SU-DHL-6 (cell line): ENCODE measurements at regions not wholly inside any gene's neighbourhood (a gene's known extent, or its start where the extent isn't known, plus 50 kb on each side); places are given as distances from the start of the nearest gene placed in this dataset.

Experiments
- EZH2phosphoT487 ChIP-seq: fragments of 200-600 bp; sonication (generic), shearing (Covaris generic); conservative IDR thresholded peaks from 2 replicates; pipeline ENCODE4 v1.6.1; 2018; ENCODE audit warnings: mild to moderate bottlenecking, antibody characterized with exemption, low read length, moderate library complexity, mixed read lengths
- TF ChIP-seq, protein P1 (sequence below): fragments of 200-600 bp; sonication (generic); IDR thresholded peaks from one replicate; pipeline ENCODE4 v1.5.1; 2017; ENCODE audit warnings: antibody characterized with exemption, mild to moderate bottlenecking, low read length, moderate library complexity; ENCODE audit not compliant: insufficient read depth, poor library complexity, severe bottlenecking

DNA sequence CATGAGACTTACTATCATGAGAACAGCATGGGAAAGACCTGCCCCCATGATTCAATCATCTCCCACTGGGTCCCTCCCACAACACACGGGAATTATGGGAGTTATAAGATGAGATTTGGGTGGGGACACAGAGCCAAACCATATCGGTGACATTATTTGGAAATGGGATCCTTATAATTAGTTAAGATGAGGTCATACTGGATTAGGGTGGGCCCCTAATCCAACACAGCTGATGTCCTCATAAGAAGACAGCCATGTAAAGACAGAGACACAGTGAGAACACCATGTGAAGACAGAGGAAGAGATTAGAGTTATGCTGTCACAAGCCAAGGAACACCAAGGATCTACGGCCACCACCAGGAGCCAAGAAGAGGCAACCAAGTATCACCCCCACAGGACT lies 161.7 kb downstream of the SPTSSA start:
- TF ChIP-seq, protein P1, sequence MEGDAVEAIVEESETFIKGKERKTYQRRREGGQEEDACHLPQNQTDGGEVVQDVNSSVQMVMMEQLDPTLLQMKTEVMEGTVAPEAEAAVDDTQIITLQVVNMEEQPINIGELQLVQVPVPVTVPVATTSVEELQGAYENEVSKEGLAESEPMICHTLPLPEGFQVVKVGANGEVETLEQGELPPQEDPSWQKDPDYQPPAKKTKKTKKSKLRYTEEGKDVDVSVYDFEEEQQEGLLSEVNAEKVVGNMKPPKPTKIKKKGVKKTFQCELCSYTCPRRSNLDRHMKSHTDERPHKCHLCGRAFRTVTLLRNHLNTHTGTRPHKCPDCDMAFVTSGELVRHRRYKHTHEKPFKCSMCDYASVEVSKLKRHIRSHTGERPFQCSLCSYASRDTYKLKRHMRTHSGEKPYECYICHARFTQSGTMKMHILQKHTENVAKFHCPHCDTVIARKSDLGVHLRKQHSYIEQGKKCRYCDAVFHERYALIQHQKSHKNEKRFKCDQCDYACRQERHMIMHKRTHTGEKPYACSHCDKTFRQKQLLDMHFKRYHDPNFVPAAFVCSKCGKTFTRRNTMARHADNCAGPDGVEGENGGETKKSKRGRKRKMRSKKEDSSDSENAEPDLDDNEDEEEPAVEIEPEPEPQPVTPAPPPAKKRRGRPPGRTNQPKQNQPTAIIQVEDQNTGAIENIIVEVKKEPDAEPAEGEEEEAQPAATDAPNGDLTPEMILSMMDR = no peak
- TF ChIP-seq EZH2phosphoT487 = no peak
